ENCODE measurements at regions not wholly inside any gene's neighbourhood (a gene's known extent, or its start where the extent isn't known, plus 50 kb on each side); places are given as distances from the start of the nearest gene placed in this dataset.

GRCh38 chrX:39819921-39820849 lies 277.6 kb downstream of the BCOR start:
- intact Hi-C loops (cut with DNase I): loop anchor here (5.0 kb wide), 2 partner anchors 192 to 352 kb away; no protein-coding TSS in a partner anchor
- ATAC-seq: peak; percentile 45
- DNase-seq (ENCODE audit: missing footprints): no peak

- ATAC-seq: peak; percentile 45
- intact Hi-C loops (cut with DNase I): loop anchor here (5.0 kb wide), 1 partner anchor 191 kb away; no protein-coding TSS in a partner anchor
- no peak for DNase-seq (ENCODE audit: missing footprints)
These were observed 276.6 kb downstream of the BCOR start for GRCh38 chrX:39820938-39821708.

DNA sequence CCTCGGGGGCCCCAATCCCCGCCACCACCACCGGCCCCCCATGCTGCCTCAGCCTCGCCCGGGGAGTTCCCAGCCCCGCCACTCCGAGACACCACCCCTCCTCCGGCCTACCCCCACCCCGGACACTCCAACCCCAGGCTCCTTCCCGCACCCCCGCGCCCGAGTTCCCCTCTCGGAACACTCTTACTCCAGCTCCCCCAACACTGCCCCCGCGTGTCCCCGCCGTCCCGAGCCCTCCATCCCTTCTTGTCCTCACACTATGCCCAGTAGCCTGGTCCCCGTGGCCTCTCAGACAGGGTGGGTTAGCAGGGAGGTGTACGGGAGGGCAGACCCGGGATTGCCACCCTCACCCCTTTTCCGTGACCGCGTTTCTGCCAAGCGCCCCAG lies 276.1 kb downstream of the BCOR start:
- no peak for DNase-seq (ENCODE audit: missing footprints)
- intact Hi-C loops (cut with DNase I): loop anchor here (5.0 kb wide), 1 partner anchor 191 kb away; no protein-coding TSS in a partner anchor
- no peak for ATAC-seq

DNA sequence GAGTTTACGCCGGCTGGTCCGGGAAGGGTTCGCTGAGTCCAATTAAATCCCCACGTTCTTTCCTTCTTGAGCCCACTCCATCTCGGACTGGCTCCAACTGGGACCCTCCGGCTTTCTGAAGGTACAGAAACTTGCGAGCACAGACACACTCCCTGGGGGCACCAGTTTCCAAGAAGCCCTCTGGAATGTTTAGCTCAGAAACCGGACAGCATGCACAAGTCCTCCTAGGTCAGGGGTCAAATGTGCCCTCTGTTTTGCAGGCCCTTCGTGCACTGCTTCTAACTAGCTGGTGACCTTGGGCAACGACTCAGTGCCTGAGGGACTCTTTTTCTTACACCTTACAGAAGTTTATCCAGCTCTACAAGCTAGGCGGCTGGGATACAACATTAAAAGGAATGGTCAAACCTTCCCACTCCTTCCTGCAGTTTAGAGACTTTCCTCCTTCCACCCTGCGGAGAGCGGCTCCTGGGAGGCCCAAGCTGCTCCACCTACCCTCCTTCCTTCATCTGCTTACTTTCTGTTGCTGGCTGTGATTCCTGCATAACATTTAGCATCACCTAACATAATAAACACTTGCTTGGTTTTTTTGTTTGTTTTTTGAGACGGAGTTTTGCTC lies 275.5 kb downstream of the BCOR start:
- DNase-seq (ENCODE audit: missing footprints) (no peak), ATAC-seq (no peak)
- intact Hi-C loops (cut with DNase I): loop anchor here (5.0 kb wide), 1 partner anchor 190 kb away; no protein-coding TSS in a partner anchor

DNA sequence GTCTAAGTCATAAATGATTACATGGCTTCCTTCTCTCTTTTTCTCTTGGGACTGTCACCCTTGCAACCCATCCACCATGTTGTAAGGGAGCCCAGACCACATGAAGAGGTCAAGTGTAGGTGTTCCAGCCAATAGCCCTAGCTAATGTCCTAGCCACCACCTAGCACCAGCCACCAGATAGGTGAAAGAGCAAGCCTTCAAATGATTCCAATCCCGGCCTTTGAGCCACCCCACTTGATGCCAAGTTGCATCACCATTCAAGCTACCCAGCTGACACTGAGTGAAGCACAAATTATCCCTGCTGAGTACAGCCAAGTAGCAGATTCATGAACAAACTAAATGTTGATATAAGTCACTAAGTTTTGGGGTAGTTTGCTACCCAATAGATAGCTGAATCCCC lies 274.3 kb downstream of the BCOR start:
- DNase-seq (ENCODE audit: missing footprints): no peak
- no peak for ATAC-seq
- intact Hi-C loops (cut with DNase I): loop anchor here (5.0 kb wide), 1 partner anchor 189 kb away; no protein-coding TSS in a partner anchor

DNA sequence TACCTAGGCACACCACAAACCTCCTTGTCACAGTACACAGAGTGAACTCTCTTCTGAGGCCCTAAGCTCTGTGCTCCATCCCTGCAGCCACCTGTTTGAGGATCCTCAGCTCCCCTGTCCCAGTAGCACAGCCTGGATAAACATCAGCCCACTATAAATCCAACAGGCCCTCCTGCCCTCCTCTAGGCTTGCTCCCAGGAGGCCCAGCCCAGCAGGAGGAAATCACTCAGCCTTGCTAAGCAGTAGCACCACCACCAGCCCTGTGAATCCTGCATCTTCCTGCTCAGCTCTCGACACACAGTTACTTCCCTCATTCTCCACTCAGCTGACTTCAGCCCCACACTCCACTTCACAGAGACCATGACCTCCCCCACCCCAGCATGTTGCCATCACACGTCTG lies 273.9 kb downstream of the BCOR start:
- no peak for DNase-seq (ENCODE audit: missing footprints)
- intact Hi-C loops (cut with DNase I): loop anchor here (5.0 kb wide), 1 partner anchor 188 kb away; no protein-coding TSS in a partner anchor
- no peak for ATAC-seq

DNA sequence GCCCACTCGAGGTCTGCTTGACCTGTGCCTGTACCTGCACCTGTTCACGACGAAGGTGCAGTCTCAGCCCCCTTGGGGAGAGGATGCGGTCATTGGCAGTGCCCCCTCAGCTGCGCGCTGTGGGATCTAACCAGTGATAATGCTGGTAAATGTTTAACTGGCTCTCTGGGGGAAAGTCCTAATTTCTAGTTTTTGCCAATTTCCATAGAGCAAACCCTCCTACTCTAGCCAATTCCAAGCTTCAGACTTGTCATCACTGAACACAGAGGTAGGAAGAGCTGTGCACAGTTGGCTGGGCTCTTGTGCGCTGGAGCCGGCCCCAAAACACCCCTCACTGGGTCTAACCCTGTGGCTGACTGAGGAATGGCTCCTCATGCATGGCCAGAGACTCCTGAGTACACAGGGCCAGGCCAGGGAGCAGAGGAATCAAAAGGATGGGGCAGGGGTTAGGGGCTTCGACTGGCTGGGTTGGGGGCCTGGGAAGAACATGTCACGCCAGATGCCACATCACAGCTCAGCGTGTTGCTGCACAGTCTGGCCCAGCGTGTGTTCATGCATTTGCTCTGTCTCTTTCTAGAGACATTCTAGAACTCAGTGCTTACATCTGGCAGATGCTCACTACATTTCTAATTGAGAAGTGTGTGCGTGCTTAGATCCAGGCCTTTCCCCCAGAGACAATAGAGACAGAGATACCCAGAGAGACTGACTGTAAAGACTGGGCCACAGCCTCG lies 270.8 kb downstream of the BCOR start:
- DNase-seq (ENCODE audit: missing footprints): no peak
- no peak for ATAC-seq

GRCh38 chrX:39827951-39828350 lies 269.8 kb downstream of the BCOR start:
- ATAC-seq: no peak
- intact Hi-C loops (cut with DNase I): no loop called here
- no peak for DNase-seq (ENCODE audit: missing footprints)

More for the DNA sequence above, 270.8 kb downstream of the BCOR start:
- intact Hi-C loops (cut with DNase I): no loop called here

GRCh38 chrX:39828971-39829370 lies 268.8 kb downstream of the BCOR start:
- ATAC-seq (no peak), DNase-seq (ENCODE audit: missing footprints) (no peak)
- intact Hi-C loops (cut with DNase I): no loop called here

- DNase-seq (ENCODE audit: missing footprints) (no peak), ATAC-seq (peak; percentile 20)
- intact Hi-C loops (cut with DNase I): loop anchor here (5.0 kb wide), 1 partner anchor 57 kb away; no protein-coding TSS in a partner anchor
These were observed 267.8 kb downstream of the BCOR start for GRCh38 chrX:39829965-39830364.

GRCh38 chrX:39830414-39830813 lies 267.3 kb downstream of the BCOR start:
- DNase-seq (ENCODE audit: missing footprints) (no peak), ATAC-seq (peak; percentile 73)
- intact Hi-C loops (cut with DNase I): loop anchor here (5.0 kb wide), 1 partner anchor 57 kb away; no protein-coding TSS in a partner anchor

DNA sequence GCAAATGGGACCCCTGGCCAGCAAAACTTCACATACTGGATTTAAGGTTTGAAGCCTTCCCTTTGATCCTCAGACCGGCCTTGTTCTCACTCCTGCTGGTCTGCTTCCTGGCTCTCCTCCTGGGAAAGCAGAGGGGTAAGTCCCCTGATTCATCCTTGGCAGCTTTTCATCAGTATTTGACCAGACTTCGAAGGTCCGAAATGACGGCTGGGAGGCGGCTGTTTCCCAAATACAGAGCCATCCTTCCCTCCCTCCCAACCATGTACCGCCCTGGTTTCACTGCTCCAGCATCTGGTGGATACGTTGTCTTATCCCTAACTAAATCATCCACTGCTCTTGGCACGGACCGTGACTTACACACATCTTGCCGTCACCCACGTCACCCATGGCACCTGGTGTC lies 265.5 kb downstream of the BCOR start:
- intact Hi-C loops (cut with DNase I): loop anchor here (5.0 kb wide), 1 partner anchor 55 kb away; no protein-coding TSS in a partner anchor
- ATAC-seq: no peak
- DNase-seq (ENCODE audit: missing footprints): no peak

DNA sequence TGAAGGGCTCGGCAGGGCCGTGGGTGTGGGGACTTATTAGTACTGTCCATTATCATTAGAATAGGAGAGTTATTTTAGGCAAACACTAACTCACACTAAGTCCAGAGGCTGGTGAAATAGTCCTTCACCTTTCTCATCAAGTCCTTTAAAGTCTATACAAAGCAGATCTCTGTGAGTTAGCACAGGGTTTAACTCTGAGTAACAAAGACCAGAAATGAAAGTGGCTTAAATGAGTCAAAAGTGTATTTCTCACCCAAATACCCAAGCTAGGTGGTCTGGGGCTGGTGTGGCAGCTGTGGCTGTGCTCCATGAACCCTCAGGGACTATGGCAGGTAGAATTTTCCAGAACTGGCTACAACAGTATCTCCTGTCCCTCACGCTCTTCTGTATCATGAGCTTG lies 263.2 kb downstream of the BCOR start:
- DNase-seq (ENCODE audit: missing footprints): no peak
- intact Hi-C loops (cut with DNase I): loop anchor here (5.0 kb wide), 1 partner anchor 53 kb away; no protein-coding TSS in a partner anchor

GRCh38 chrX:39835241-39835640 lies 262.5 kb downstream of the BCOR start:
- ATAC-seq: no peak
- intact Hi-C loops (cut with DNase I): no loop called here
- no peak for DNase-seq (ENCODE audit: missing footprints)

More for the DNA sequence above, 263.2 kb downstream of the BCOR start:
- no peak for ATAC-seq

DNA sequence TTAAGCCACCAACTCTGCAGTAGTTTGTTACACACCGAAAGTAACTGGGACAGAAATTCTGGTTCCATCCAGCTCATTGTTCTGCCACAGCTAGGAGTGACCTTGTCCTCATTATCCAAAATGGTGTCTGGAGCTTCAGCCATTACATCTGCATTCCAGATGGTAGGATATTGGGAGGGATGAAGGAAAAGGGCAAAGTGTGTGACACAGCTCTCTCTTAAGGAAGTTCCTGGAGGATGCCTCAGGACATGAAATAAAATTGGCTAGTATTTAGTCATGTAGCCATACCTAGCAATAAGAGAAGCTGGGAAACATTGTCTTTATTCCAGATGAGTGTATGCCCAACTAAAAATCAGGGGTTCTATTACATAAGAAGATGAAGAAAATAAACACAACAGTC lies 262.0 kb downstream of the BCOR start:
- intact Hi-C loops (cut with DNase I): no loop called here
- ATAC-seq (no peak), DNase-seq (ENCODE audit: missing footprints) (no peak)

- intact Hi-C loops (cut with DNase I): no loop called here
- ATAC-seq: peak; percentile 50
- no peak for DNase-seq (ENCODE audit: missing footprints)
These were observed 260.8 kb downstream of the BCOR start for GRCh38 chrX:39836802-39837420.

DNA sequence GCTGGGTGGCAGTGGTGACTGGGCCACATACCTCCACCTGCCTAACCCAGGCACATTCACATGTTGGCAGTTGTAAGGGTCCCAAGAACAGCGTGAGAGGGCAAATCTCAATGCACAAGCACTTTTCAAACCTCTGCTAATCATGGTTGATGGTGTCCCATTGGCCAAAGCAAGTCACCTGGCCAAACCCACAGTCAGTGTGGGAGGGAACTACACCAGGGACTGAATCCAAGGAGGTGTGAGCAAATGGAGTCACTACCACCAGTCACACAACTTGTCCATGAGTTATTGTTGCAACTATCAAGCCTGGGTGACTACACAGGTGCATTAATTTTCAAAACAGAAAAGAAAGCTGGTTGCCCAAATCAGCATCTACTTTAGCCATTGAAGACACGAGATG lies 260.1 kb downstream of the BCOR start:
- ATAC-seq (no peak), DNase-seq (ENCODE audit: missing footprints) (no peak)
- intact Hi-C loops (cut with DNase I): no loop called here

GRCh38 chrX:39839371-39839770 lies 258.4 kb downstream of the BCOR start:
- ATAC-seq: no peak
- intact Hi-C loops (cut with DNase I): no loop called here
- no peak for DNase-seq (ENCODE audit: missing footprints)
